DOHH2 (cell line): ENCODE measurements at regions not wholly inside any gene's neighbourhood (a gene's known extent, or its start where the extent isn't known, plus 50 kb on each side); places are given as distances from the start of the nearest gene placed in this dataset.

Source experiments
- H3F3A ChIP-seq: fragments of 200-600 bp; sonication (generic), shearing (Covaris generic); 2 replicates; pipeline ENCODE4 v1.6.0; 2016; ENCODE audit warnings: antibody characterized with exemption, mild to moderate bottlenecking; ENCODE audit not compliant: control insufficient read depth, insufficient read depth
- H3K27ac ChIP-seq: fragments of 200-600 bp; sonication (generic); 2 replicates; pipeline ENCODE4 v1.5.1; 2014; ENCODE audit warnings: low read depth, mild to moderate bottlenecking, low read length, moderate library complexity
- H3K27me3 ChIP-seq: fragments of 200-600 bp; sonication (generic); 2 replicates; pipeline ENCODE4 v1.6.1; 2014; ENCODE audit warnings: mild to moderate bottlenecking, low read length, mixed read lengths; ENCODE audit not compliant: control insufficient read depth
- H3K36me3 ChIP-seq: fragments of 200-600 bp; sonication (generic); 2 replicates; pipeline ENCODE4 v1.6.1; 2014; ENCODE audit warnings: mild to moderate bottlenecking, low read length, moderate library complexity, mixed read lengths; ENCODE audit not compliant: control insufficient read depth
- H3K4me1 ChIP-seq: fragments of 200-600 bp; sonication (generic); 2 replicates; pipeline ENCODE4 v1.6.1; 2014; ENCODE audit warnings: mild to moderate bottlenecking, low read length, mixed read lengths; ENCODE audit not compliant: control insufficient read depth
- H3K4me2 ChIP-seq: fragments of 200-600 bp; sonication (generic); 2 replicates; pipeline ENCODE4 v1.6.0; 2014; ENCODE audit warnings: mild to moderate bottlenecking, low read length, moderate library complexity
- H3K4me3 ChIP-seq: fragments of 200-600 bp; sonication (generic); 2 replicates; pipeline ENCODE4 v1.5.1; 2014; ENCODE audit warnings: mild to moderate bottlenecking, low read length, mixed read lengths
- H3K79me2 ChIP-seq: fragments of 200-600 bp; sonication (generic); 2 replicates; pipeline ENCODE4 v1.6.1; 2014; ENCODE audit warnings: mild to moderate bottlenecking, low read length, mixed read lengths; ENCODE audit not compliant: control insufficient read depth
- H3K9me2 ChIP-seq: fragments of 200-600 bp; sonication (generic); replicated peaks from 2 replicates; pipeline ENCODE4 v1.6.1; 2014; ENCODE audit warnings: mild to moderate bottlenecking, low read length, mixed read lengths; ENCODE audit not compliant: control insufficient read depth
- H3K9me3 ChIP-seq: fragments of 200-600 bp; sonication (generic); 2 replicates; pipeline ENCODE4 v1.6.1; 2014; ENCODE audit warnings: antibody characterized with exemption, low read length, mixed read lengths; ENCODE audit not compliant: control insufficient read depth, insufficient read depth
- H4K20me1 ChIP-seq: fragments of 200-600 bp; sonication (generic); 2 replicates; pipeline ENCODE4 v1.6.0; 2014; ENCODE audit warnings: low read depth, mild to moderate bottlenecking, antibody characterized with exemption, low read length, moderate library complexity; ENCODE audit not compliant: control insufficient read depth, insufficient read depth
- EZH2phosphoT487 ChIP-seq: fragments of 200-600 bp; sonication (generic); IDR thresholded peaks from 2 replicates; pipeline ENCODE4 v1.6.1; 2017; ENCODE audit warnings: borderline replicate concordance, mild to moderate bottlenecking, antibody characterized with exemption, low read length, moderate library complexity, mixed read lengths
- TF ChIP-seq, protein P1 (sequence below): fragments of 200-600 bp; sonication (generic); IDR thresholded peaks from one replicate; pipeline ENCODE4 v1.5.1; 2014; ENCODE audit warnings: antibody characterized with exemption, mild to moderate bottlenecking, low read depth, low read length; ENCODE audit not compliant: poor library complexity, severe bottlenecking

DNA sequence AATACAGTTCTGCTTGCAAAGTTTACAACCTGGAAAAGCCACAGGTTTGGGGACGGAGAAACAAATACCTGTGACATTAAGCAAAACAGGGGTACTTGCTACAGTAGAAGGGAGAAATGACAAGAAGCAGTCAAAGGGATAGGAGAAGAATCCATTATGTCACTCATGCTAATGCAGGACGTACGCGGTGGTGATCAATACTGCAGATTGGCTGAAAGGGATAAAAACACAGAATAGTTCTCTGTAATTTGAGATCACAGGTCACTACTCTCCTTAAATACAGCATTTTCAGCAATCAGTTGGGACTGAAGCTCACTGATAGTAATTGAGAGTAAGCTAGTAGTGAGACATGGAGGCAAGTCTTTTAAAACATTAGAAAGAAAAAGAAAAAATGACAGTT is 130.3 kb upstream of the MTAP start:
- Histone ChIP-seq H3K9me3 (no peaks in the 10 kb centered on the region), H3K27ac (no peak overlapping the region), H3K4me3 (no peak overlapping the region), H3K36me3 (no peaks in the 10 kb centered on the region), H3K9me2 (no peaks in the 10 kb centered on the region), H3K79me2 (no peaks in the 10 kb centered on the region), H3K27me3 (no peaks in the 10 kb centered on the region), H3F3A (no peaks in the 10 kb centered on the region), H3K4me1 (no peaks in the 10 kb centered on the region), H3K4me2 (no peak overlapping the region), H4K20me1 (no peaks in the 10 kb centered on the region)
- TF ChIP-seq, protein P1, sequence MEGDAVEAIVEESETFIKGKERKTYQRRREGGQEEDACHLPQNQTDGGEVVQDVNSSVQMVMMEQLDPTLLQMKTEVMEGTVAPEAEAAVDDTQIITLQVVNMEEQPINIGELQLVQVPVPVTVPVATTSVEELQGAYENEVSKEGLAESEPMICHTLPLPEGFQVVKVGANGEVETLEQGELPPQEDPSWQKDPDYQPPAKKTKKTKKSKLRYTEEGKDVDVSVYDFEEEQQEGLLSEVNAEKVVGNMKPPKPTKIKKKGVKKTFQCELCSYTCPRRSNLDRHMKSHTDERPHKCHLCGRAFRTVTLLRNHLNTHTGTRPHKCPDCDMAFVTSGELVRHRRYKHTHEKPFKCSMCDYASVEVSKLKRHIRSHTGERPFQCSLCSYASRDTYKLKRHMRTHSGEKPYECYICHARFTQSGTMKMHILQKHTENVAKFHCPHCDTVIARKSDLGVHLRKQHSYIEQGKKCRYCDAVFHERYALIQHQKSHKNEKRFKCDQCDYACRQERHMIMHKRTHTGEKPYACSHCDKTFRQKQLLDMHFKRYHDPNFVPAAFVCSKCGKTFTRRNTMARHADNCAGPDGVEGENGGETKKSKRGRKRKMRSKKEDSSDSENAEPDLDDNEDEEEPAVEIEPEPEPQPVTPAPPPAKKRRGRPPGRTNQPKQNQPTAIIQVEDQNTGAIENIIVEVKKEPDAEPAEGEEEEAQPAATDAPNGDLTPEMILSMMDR: no peak
- TF ChIP-seq EZH2phosphoT487: no peak

DNA sequence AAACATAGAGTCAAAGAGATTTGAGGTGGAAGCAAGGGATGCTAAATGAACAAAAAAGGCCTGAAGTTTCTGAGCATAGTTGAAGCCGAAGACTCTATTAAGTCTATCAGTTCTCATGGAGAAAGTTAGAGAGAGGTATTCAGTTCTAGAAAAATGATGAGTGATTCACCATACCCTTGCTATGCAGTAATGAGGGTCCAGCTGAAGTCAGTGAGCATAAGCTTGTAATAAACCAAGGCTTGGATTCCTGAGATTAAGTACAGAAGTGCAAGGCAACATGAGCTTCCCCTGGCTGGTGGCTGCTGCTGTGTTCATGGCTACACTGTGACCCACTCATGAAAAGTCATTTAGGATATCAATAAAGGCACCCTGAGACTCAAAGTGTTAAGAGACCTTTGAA is 129.7 kb upstream of the MTAP start:
- no peaks in the 10 kb centered on the region for H3K79me2 ChIP-seq
- H3K36me3 ChIP-seq: no peaks in the 10 kb centered on the region
- no peak overlapping the region for H3K4me3 ChIP-seq
- no peak overlapping the region for H3K4me2 ChIP-seq
- H4K20me1 ChIP-seq: no peaks in the 10 kb centered on the region
- no peaks in the 10 kb centered on the region for H3K9me3 ChIP-seq
- H3K9me2 ChIP-seq: no peaks in the 10 kb centered on the region
- H3K4me1 ChIP-seq: no peaks in the 10 kb centered on the region
- no peaks in the 10 kb centered on the region for H3F3A ChIP-seq
- TF ChIP-seq EZH2phosphoT487: no peak
- TF ChIP-seq, protein P1: no peak
- no peak overlapping the region for H3K27ac ChIP-seq
- H3K27me3 ChIP-seq: no peaks in the 10 kb centered on the region

DNA sequence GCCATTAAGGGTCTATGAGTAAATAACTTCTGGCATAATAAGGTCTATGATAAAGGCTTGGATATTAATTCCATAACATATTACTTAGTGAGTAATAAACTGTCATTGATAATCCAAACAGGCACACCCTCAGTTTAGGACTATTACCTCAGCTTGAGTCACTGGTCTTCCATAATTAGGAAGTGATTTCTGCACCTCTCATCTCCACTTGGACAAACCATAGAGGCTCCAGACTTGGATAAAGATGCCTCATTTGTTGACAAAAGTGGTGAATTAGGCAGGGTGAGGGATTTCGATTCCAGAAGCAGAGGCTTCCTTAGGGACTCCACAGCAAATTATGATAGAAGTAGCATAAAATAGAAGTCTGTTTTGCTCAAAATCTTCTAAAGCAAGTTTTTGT is 127.5 kb upstream of the MTAP start:
- Histone ChIP-seq H3K79me2 (no peaks in the 10 kb centered on the region), H3F3A (no peaks in the 10 kb centered on the region), H3K4me1 (no peaks in the 10 kb centered on the region), H3K9me2 (no peaks in the 10 kb centered on the region), H3K4me3 (no peak overlapping the region), H3K27ac (no peak overlapping the region), H3K36me3 (no peaks in the 10 kb centered on the region), H4K20me1 (no peaks in the 10 kb centered on the region), H3K9me3 (no peaks in the 10 kb centered on the region), H3K4me2 (no peak overlapping the region), H3K27me3 (no peaks in the 10 kb centered on the region)
- TF ChIP-seq, protein P1: no peak
- no peak for TF ChIP-seq EZH2phosphoT487

DNA sequence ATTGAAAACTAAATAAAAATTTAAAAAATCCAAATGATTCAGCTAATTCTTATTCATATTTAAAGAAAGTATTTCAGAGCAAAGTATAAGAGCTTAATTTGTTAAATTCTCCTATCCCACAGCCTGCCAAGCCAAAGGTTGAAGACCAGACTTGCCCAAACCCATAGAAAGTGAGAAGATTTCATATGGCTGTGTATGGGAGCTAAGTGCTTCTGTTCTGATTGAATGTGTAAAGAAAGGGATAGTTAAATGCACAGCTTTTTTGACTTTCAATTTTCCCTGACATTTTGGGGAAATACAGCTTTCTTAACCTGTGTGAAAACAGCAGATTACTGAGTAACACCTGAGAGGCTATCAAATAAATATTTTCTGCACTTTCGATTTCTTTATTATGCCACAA is 125.0 kb upstream of the MTAP start:
- Histone ChIP-seq H3F3A (no peaks in the 10 kb centered on the region), H3K27me3 (no peaks in the 10 kb centered on the region), H3K9me3 (no peaks in the 10 kb centered on the region), H3K79me2 (no peaks in the 10 kb centered on the region), H3K4me3 (no peak overlapping the region), H3K4me1 (no peaks in the 10 kb centered on the region), H4K20me1 (no peaks in the 10 kb centered on the region), H3K36me3 (no peaks in the 10 kb centered on the region), H3K4me2 (no peak overlapping the region), H3K9me2 (no peaks in the 10 kb centered on the region), H3K27ac (no peak overlapping the region)
- no peak for TF ChIP-seq EZH2phosphoT487
- TF ChIP-seq, protein P1: no peak
